ENCODE measurements at regions not wholly inside any gene's neighbourhood (a gene's known extent, or its start where the extent isn't known, plus 50 kb on each side); places are given as distances from the start of the nearest gene placed in this dataset.

DNA sequence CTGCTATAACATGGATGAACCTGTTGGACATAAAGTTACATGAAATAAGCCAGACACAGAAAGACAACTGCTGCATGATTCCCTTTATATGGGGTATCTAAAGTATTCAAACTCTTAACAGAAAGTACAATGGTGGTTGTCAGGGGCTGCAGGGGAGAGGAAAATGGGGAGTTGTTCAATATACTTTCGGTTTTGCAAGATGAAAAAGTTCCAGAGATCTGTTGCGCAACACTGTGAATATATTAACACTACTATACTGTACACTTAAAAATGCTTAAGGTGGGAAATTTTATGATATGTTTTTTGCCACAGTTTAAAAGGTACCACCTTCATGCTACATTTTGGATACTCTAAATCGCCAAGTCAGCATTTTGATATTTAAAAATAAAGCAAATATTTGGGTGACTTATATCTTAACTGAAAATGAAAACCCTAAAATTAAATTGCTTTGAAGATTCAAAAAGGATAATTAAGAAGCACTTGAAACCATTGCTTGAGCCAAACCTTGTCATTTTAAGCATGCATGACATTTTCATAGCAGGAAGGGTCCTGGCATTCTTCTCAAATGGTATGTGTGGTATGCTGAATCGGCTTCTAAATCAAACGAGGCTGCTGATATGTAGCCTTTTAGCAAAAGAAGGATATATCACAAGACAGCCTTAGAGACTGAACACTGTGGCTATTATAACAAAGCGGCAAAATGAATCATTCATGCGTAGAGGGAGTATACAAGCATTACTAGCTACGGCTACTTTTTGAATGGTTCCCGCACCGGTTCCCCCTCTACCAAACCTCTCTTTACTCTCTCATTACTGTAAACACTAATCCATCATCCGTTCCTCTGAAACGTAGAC, 607.1 kb upstream of the DIPK2B start:
- TF ChIP-seq, protein P1, sequence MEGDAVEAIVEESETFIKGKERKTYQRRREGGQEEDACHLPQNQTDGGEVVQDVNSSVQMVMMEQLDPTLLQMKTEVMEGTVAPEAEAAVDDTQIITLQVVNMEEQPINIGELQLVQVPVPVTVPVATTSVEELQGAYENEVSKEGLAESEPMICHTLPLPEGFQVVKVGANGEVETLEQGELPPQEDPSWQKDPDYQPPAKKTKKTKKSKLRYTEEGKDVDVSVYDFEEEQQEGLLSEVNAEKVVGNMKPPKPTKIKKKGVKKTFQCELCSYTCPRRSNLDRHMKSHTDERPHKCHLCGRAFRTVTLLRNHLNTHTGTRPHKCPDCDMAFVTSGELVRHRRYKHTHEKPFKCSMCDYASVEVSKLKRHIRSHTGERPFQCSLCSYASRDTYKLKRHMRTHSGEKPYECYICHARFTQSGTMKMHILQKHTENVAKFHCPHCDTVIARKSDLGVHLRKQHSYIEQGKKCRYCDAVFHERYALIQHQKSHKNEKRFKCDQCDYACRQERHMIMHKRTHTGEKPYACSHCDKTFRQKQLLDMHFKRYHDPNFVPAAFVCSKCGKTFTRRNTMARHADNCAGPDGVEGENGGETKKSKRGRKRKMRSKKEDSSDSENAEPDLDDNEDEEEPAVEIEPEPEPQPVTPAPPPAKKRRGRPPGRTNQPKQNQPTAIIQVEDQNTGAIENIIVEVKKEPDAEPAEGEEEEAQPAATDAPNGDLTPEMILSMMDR (optimal IDR thresholded peaks at IDR 0.05 in 1 of 3, IDR thresholded peaks at IDR 0.05 in 1 of 3, conservative IDR thresholded peaks at IDR 0.05 in 1 of 3; ENCODE audit: extremely low read depth in 1 of 3, insufficient read depth in 2 of 3, low read length in 3 of 3) = no peak
- TF ChIP-seq EZH2 (IDR thresholded peaks at IDR 0.05; ENCODE audit: low read length) = no peak
